ENCODE measurements at regions not wholly inside any gene's neighbourhood (a gene's known extent, or its start where the extent isn't known, plus 50 kb on each side); places are given as distances from the start of the nearest gene placed in this dataset.

GRCh38 chr9:107673861-107674720, 184.5 kb upstream of the KLF4 start:
- no peak for ATAC-seq
- Histone ChIP-seq H3K36me3 (no peaks in the 10 kb centered on the region), H3K9me3 (no peaks in the 10 kb centered on the region), H3K4me3 (no peak overlapping the region), H3K27ac (no peak overlapping the region), H3K4me1 (no peaks in the 10 kb centered on the region), H3K27me3 (no peaks in the 10 kb centered on the region)
- TF ChIP-seq CTCF (IDR thresholded peaks at IDR 0.05) (no peak), POLR2A (IDR thresholded peaks at IDR 0.05) (no peak)
- WGBS (ENCODE audit: insufficient coverage, low coverage, low lambda C conversion rate, missing lambda C conversion rate): 79% methylated on average over 3 of the region's 3 CpGs
- no peak for DNase-seq
- intact Hi-C loops (cut with DNase I): no loop called here

GRCh38 chr9:107671588-107671987, 182.0 kb upstream of the KLF4 start:
- ATAC-seq (no peak), DNase-seq (no peak)
- Histone ChIP-seq H3K9me3 (no peaks in the 10 kb centered on the region), H3K4me1 (no peaks in the 10 kb centered on the region), H3K27me3 (no peaks in the 10 kb centered on the region), H3K27ac (no peak overlapping the region), H3K36me3 (no peaks in the 10 kb centered on the region), H3K4me3 (no peak overlapping the region)
- TF ChIP-seq CTCF (IDR thresholded peaks at IDR 0.05) (no peak), POLR2A (IDR thresholded peaks at IDR 0.05) (no peak)
- 80% methylated on average over 1 of the region's 1 CpG for WGBS (ENCODE audit: insufficient coverage, low coverage, low lambda C conversion rate, missing lambda C conversion rate)
- intact Hi-C loops (cut with DNase I): no loop called here

GRCh38 chr9:107669422-107669821, 179.9 kb upstream of the KLF4 start:
- Histone ChIP-seq H3K27me3 (no peaks in the 10 kb centered on the region), H3K4me1 (no peaks in the 10 kb centered on the region), H3K27ac (no peak overlapping the region), H3K9me3 (no peaks in the 10 kb centered on the region), H3K4me3 (no peak overlapping the region), H3K36me3 (no peaks in the 10 kb centered on the region)
- intact Hi-C loops (cut with DNase I): no loop called here
- ATAC-seq (no peak), DNase-seq (no peak)
- WGBS (ENCODE audit: insufficient coverage, low coverage, low lambda C conversion rate, missing lambda C conversion rate): 89% methylated on average over 7 of the region's 8 CpGs
- TF ChIP-seq CTCF (IDR thresholded peaks at IDR 0.05) (no peak), POLR2A (IDR thresholded peaks at IDR 0.05) (no peak)

- no peak for TF ChIP-seq CTCF (IDR thresholded peaks at IDR 0.05)
- TF ChIP-seq POLR2A (IDR thresholded peaks at IDR 0.05): no peak
- no peak overlapping the region for H3K27ac ChIP-seq
- H3K36me3 ChIP-seq: no peaks in the 10 kb centered on the region
- no peak for DNase-seq
- H3K9me3 ChIP-seq: no peaks in the 10 kb centered on the region
- H3K4me1 ChIP-seq: no peaks in the 10 kb centered on the region
- WGBS (ENCODE audit: insufficient coverage, low coverage, low lambda C conversion rate, missing lambda C conversion rate): 63% methylated on average over 12 of the region's 16 CpGs
- no peak overlapping the region for H3K4me3 ChIP-seq
- intact Hi-C loops (cut with DNase I): no loop called here
- H3K27me3 ChIP-seq: no peaks in the 10 kb centered on the region
- peak in 2 of 4 donors; percentile 22 to 29 for ATAC-seq
Observed at GRCh38 chr9:107667231-107668070, 177.9 kb upstream of the KLF4 start.

Data from right lobe of liver (tissue), 6 donors.